WI38 (cell line): ENCODE measurements at regions not wholly inside any gene's neighbourhood (a gene's known extent, or its start where the extent isn't known, plus 50 kb on each side); places are given as distances from the start of the nearest gene placed in this dataset.

Experiments used
- H3K4me3 ChIP-seq: 2 replicates; pipeline ENCODE4 v1.5.1; 2011; ENCODE audit warnings: low read depth, mild to moderate bottlenecking, control low read depth, low read length
- TF ChIP-seq, protein P1 (sequence below): IDR thresholded peaks from 2 replicates; pipeline ENCODE4 v1.5.1; 2012; ENCODE audit warnings: low read depth, mild to moderate bottlenecking, control low read depth, low read length

DNA sequence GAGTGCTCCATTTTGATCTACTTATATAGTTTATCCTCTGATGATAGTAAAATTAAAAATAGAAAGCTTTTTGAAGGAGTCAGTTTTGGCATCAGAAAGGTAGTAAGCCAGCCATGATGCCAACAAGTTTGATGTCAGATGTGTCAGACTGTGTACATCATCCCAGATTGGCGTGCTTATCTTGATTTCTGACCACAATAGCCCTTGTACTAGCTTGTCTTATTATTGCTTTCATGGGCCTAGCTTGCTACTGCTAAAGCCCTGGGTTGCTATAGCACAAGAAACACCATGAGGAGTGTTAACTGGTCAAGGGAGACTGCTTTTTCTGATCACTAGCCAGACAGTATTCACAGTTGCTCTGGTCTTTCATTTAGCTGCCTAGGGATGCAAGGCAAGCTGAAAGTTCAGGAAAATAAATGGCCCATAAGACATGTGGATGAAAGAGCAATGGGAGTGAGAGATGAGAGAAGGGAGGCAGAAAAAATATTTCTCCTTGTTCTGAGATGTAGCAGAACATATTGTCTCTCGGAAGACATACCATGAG lies 1038.5 kb downstream of the JRKL start:
- TF ChIP-seq, protein P1, sequence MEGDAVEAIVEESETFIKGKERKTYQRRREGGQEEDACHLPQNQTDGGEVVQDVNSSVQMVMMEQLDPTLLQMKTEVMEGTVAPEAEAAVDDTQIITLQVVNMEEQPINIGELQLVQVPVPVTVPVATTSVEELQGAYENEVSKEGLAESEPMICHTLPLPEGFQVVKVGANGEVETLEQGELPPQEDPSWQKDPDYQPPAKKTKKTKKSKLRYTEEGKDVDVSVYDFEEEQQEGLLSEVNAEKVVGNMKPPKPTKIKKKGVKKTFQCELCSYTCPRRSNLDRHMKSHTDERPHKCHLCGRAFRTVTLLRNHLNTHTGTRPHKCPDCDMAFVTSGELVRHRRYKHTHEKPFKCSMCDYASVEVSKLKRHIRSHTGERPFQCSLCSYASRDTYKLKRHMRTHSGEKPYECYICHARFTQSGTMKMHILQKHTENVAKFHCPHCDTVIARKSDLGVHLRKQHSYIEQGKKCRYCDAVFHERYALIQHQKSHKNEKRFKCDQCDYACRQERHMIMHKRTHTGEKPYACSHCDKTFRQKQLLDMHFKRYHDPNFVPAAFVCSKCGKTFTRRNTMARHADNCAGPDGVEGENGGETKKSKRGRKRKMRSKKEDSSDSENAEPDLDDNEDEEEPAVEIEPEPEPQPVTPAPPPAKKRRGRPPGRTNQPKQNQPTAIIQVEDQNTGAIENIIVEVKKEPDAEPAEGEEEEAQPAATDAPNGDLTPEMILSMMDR = no peak
- no peak overlapping the region for H3K4me3 ChIP-seq

GRCh38 chr11:97430877-97431276 lies 1041.1 kb downstream of the JRKL start:
- no peak overlapping the region for H3K4me3 ChIP-seq
- TF ChIP-seq, protein P1 = no peak

GRCh38 chr11:97432926-97433325 lies 1043.1 kb downstream of the JRKL start:
- H3K4me3 ChIP-seq = no peak overlapping the region
- TF ChIP-seq, protein P1 = no peak

- no peak overlapping the region for H3K4me3 ChIP-seq
- TF ChIP-seq, protein P1 = no peak
Measured at GRCh38 chr11:97445561-97445960, 1055.7 kb downstream of the JRKL start.

DNA sequence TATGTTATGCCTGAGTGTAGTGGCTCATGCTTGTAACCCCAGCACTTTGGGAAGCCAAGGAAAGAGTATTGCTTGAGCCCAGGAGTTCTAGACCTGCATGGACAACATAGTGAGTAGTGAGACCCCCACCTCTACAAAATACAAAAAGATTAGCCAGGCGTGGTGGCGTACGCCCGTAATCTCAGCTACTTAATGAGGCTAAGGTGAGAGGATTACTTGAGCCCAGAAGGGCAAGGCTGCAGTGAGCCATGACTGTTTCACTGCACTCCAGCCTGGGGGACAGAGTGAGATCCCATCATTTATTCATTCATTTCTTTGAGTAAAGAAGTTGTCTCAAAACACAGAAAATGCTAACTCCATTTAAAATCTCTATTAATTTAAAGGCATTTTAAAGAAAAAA lies 1061.6 kb downstream of the JRKL start:
- TF ChIP-seq, protein P1 = no peak
- H3K4me3 ChIP-seq = no peak overlapping the region

DNA sequence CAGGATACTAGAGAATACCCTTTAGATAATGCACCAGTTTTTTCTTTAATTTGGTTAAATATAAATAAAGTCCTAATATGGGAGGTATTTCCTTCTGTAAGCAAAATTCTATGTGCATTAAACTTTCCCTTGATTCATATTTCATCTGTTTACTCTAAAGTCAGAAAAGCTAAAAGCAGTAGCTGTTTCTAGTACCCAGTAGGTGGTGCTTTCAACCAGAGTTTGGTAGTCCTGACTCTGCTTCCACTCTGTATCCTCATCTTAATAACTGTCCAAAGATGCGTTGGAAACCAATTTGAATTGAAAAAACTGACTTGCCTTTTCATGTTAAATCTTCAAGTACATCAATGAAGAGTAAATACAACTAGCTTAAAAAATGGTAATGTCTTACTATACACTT lies 1065.2 kb downstream of the JRKL start:
- H3K4me3 ChIP-seq = no peak overlapping the region
- TF ChIP-seq, protein P1 = no peak

DNA sequence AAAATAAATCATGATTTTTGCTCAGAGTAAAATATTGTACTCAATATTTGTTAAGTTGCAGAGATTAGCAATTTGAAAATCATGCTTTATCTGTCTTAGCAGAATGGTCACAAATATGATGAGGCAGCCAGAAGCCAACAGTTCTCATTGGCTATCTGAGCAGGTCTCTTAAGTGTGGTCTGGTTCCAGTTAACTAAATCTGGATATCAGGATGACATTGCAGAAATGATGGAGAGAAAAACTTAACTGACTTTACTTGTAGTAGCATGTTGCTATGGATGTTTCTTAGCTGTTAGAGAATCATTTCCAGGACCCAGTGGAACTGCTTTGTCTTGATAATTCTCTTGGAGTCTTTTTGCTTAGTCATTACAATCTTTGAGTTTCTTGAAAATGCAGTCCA lies 1070.3 kb downstream of the JRKL start:
- TF ChIP-seq, protein P1 = no peak
- H3K4me3 ChIP-seq = no peak overlapping the region
